ENCODE measurements at regions not wholly inside any gene's neighbourhood (a gene's known extent, or its start where the extent isn't known, plus 50 kb on each side); places are given as distances from the start of the nearest gene placed in this dataset.

- H3K36me3 ChIP-seq (ENCODE audit: control insufficient read depth, insufficient read depth, low read length) = no peaks in the 10 kb centered on the region
- DNase-seq (ENCODE audit: low read depth, low spot score) (no peak), ATAC-seq (no peak)
- no peak overlapping the region for H3K27ac ChIP-seq (ENCODE audit: low read length)
- CTCF ChIA-PET = no interaction called here
- POLR2A ChIA-PET = no interaction called here
- H3K9me3 ChIP-seq (ENCODE audit: control insufficient read depth, insufficient read depth, low read depth, low read length) = peaks cover 4% of the 10 kb centered on the region; the same call in 1 of the 2 replicates
- in situ Hi-C loops (cut with HindIII; ENCODE audit: low pct_unique_long_range_greater_than_20kb, low sequenced_read_pairs) (no loop called here), intact Hi-C loops (cut with micrococcal nuclease; ENCODE audit: unreplicated experiment) (no loop called here)
- no TSS peak for BruUV-seq (replicated peaks)
- H3K27me3 ChIP-seq (ENCODE audit: control insufficient read depth, insufficient read depth, low read length) = no peaks in the 10 kb centered on the region
- no peak overlapping the region for H3K4me3 ChIP-seq (ENCODE audit: low read depth in 2 of 2, low read length in 2 of 2)
- TF ChIP-seq POLR2AphosphoS5 (IDR thresholded peaks at IDR 0.05; ENCODE audit: low read depth, low read length) (no peak), TCF7L2 (IDR thresholded peaks at IDR 0.05; ENCODE audit: low read depth, low read length) (no peak)
- no peaks in the 10 kb centered on the region for H3K4me1 ChIP-seq (ENCODE audit: control insufficient read depth, insufficient read depth, low read length)
These were observed 1298.0 kb upstream of the RAG2 start for GRCh38 chr11:37896016-37896415.

- no TSS peak for BruUV-seq (replicated peaks)
- ATAC-seq (no peak), DNase-seq (ENCODE audit: low read depth, low spot score) (no peak)
- TF ChIP-seq SIN3A (IDR thresholded peaks at IDR 0.05; ENCODE audit: borderline replicate concordance, insufficient read depth, low read depth, low read length) (no peak), TCF7L2 (IDR thresholded peaks at IDR 0.05; ENCODE audit: low read depth, low read length) (no peak), POLR2AphosphoS5 (IDR thresholded peaks at IDR 0.05; ENCODE audit: low read depth, low read length) (no peak), CTCF (IDR thresholded peaks at IDR 0.05) (no peak), REST (IDR thresholded peaks at IDR 0.05; ENCODE audit: insufficient read depth in 1 of 2, low read depth in 2 of 2, low read length in 1 of 2) (no peak)
- H3K4me1 ChIP-seq (ENCODE audit: control insufficient read depth, insufficient read depth, low read length) = no peaks in the 10 kb centered on the region
- no peaks in the 10 kb centered on the region for H3K9me3 ChIP-seq (ENCODE audit: control insufficient read depth, insufficient read depth, low read depth, low read length)
- intact Hi-C loops (cut with micrococcal nuclease; ENCODE audit: unreplicated experiment) (no loop called here), in situ Hi-C loops (cut with HindIII; ENCODE audit: low pct_unique_long_range_greater_than_20kb, low sequenced_read_pairs) (no loop called here)
- H3K36me3 ChIP-seq (ENCODE audit: control insufficient read depth, insufficient read depth, low read length) = no peaks in the 10 kb centered on the region
- no peak overlapping the region for H3K27ac ChIP-seq (ENCODE audit: low read length)
- no peak overlapping the region for H3K4me3 ChIP-seq (ENCODE audit: low read depth in 2 of 2, low read length in 2 of 2)
- ChIA-PET CTCF (no interaction called here), POLR2A (no interaction called here)
- H3K27me3 ChIP-seq (ENCODE audit: control insufficient read depth, insufficient read depth, low read length) = no peaks in the 10 kb centered on the region
These were observed 1283.7 kb upstream of the RAG2 start for GRCh38 chr11:37881741-37882140.

GRCh38 chr11:37861671-37862070, 1263.6 kb upstream of the RAG2 start:
- no TSS peak for BruUV-seq (replicated peaks)
- POLR2A ChIA-PET = no interaction called here
- CTCF ChIA-PET = no interaction called here

More at GRCh38 chr11:37861671-37862070, 1263.6 kb upstream of the RAG2 start:
- Histone ChIP-seq H3K9me3 (ENCODE audit: control insufficient read depth, insufficient read depth, low read depth, low read length) (no peaks in the 10 kb centered on the region), H3K4me3 (ENCODE audit: low read depth in 2 of 2, low read length in 2 of 2) (no peak overlapping the region), H3K27me3 (ENCODE audit: control insufficient read depth, insufficient read depth, low read length) (no peaks in the 10 kb centered on the region), H3K4me1 (ENCODE audit: control insufficient read depth, insufficient read depth, low read length) (no peaks in the 10 kb centered on the region), H3K36me3 (ENCODE audit: control insufficient read depth, insufficient read depth, low read length) (no peaks in the 10 kb centered on the region), H3K27ac (ENCODE audit: low read length) (no peak overlapping the region)
- ATAC-seq (no peak), DNase-seq (ENCODE audit: low read depth, low spot score) (no peak)
- in situ Hi-C loops (cut with HindIII; ENCODE audit: low pct_unique_long_range_greater_than_20kb, low sequenced_read_pairs) = no loop called here
- intact Hi-C loops (cut with micrococcal nuclease; ENCODE audit: unreplicated experiment) = no loop called here
- TF ChIP-seq REST (IDR thresholded peaks at IDR 0.05; ENCODE audit: insufficient read depth in 1 of 2, low read depth in 2 of 2, low read length in 1 of 2) (no peak), CTCF (IDR thresholded peaks at IDR 0.05) (no peak), SIN3A (IDR thresholded peaks at IDR 0.05; ENCODE audit: borderline replicate concordance, insufficient read depth, low read depth, low read length) (no peak), POLR2AphosphoS5 (IDR thresholded peaks at IDR 0.05; ENCODE audit: low read depth, low read length) (no peak), TCF7L2 (IDR thresholded peaks at IDR 0.05; ENCODE audit: low read depth, low read length) (no peak)

All from Panc1 (cell line).